OCI-LY7 (cell line): ENCODE measurements at regions not wholly inside any gene's neighbourhood (a gene's known extent, or its start where the extent isn't known, plus 50 kb on each side); places are given as distances from the start of the nearest gene placed in this dataset.

Experiments
- BruUV-seq: library from RNA; stranded (reverse); fragments of 400-500 nt; replicated peaks from 2 replicates; lab custom pipeline; 2021; lab: Mats Ljungman, UMichigan
- CTCF ChIA-PET: fragments of 300-600 bp; sonication (Branson Sonifier 250); formaldehyde crosslinking; loops from one replicate; lab custom pipeline; 2022; ENCODE audit warnings: antibody characterized with exemption; ENCODE audit not compliant: unreplicated experiment; lab: Charles Lee
- POLR2A ChIA-PET: fragments of 300-600 bp; sonication (Branson Sonifier 250); formaldehyde crosslinking; loops from one replicate; lab custom pipeline; 2022; ENCODE audit warnings: antibody characterized with exemption; lab: Charles Lee
- DNase-seq: peaks from one replicate; pipeline ENCODE4 v3.0.0-alpha.2; 2015; ENCODE audit warnings: low spot score
- H2AFZ ChIP-seq: fragments of 200-600 bp; sonication (generic), shearing (Covaris generic); 2 replicates; pipeline ENCODE4 v1.6.1; 2014; ENCODE audit warnings: mild to moderate bottlenecking, antibody characterized with exemption, low read length, moderate library complexity
- H3K27ac ChIP-seq: fragments of 200-600 bp; sonication (generic); 2 replicates; pipeline ENCODE4 v1.5.1; 2014; ENCODE audit warnings: mixed run types, low read depth, mild to moderate bottlenecking, moderate library complexity, low read length, inconsistent platforms; ENCODE audit not compliant: poor library complexity, severe bottlenecking
- H3K36me3 ChIP-seq: fragments of 200-600 bp; sonication (generic); 2 replicates; pipeline ENCODE4 v1.6.1; 2014; ENCODE audit warnings: mild to moderate bottlenecking, antibody characterized with exemption, low read length, moderate library complexity, mixed read lengths; ENCODE audit not compliant: insufficient read depth
- H3K4me1 ChIP-seq: fragments of 200-600 bp; sonication (generic); 2 replicates; pipeline ENCODE4 v1.5.1; 2014; ENCODE audit warnings: mild to moderate bottlenecking, low read length; ENCODE audit not compliant: insufficient read depth, poor library complexity, severe bottlenecking
- H3K4me2 ChIP-seq: fragments of 200-600 bp; sonication (generic); 2 replicates; pipeline ENCODE4 v1.6.1; 2014; ENCODE audit warnings: mild to moderate bottlenecking, low read length
- H3K4me3 ChIP-seq: fragments of 200-600 bp; sonication (generic); 2 replicates; pipeline ENCODE4 v1.5.1; 2014; ENCODE audit warnings: mild to moderate bottlenecking, low read depth, low read length; ENCODE audit not compliant: poor library complexity, severe bottlenecking
- H3K79me2 ChIP-seq: fragments of 200-600 bp; sonication (generic); 2 replicates; pipeline ENCODE4 v1.6.1; 2016; ENCODE audit warnings: low read depth, mild to moderate bottlenecking, low read length, moderate library complexity, mixed read lengths; ENCODE audit not compliant: insufficient read depth
- H3K9me2 ChIP-seq: fragments of 200-600 bp; sonication (generic); 2 replicates; pipeline ENCODE4 v1.6.1; 2016; ENCODE audit warnings: mild to moderate bottlenecking, low read length, mixed read lengths; ENCODE audit not compliant: insufficient read depth
- H3K9me3 ChIP-seq: fragments of 200-600 bp; sonication (generic); 2 replicates; pipeline ENCODE4 v1.6.1; 2014; ENCODE audit warnings: mild to moderate bottlenecking, mixed run types, low read length, mixed read lengths
- H4K20me1 ChIP-seq: fragments of 200-600 bp; sonication (generic); 2 replicates; pipeline ENCODE4 v1.6.1; 2014; ENCODE audit warnings: mild to moderate bottlenecking, antibody characterized with exemption, low read length, moderate library complexity, mixed read lengths; ENCODE audit not compliant: insufficient read depth
- CTCF ChIP-seq: fragments of 200-600 bp; sonication (generic); conservative IDR thresholded peaks from 2 replicates; pipeline ENCODE4 v1.5.1; 2014; ENCODE audit warnings: mild to moderate bottlenecking, antibody characterized with exemption, low read length, moderate library complexity, mixed read lengths
- EZH2phosphoT487 ChIP-seq: fragments of 200-600 bp; sonication (generic); IDR thresholded peaks from 2 replicates; pipeline ENCODE4 v1.6.1; 2018; ENCODE audit warnings: low read depth, borderline replicate concordance, mild to moderate bottlenecking, mixed run types, antibody characterized with exemption, low read length, moderate library complexity, mixed read lengths
- intact Hi-C: fragments of 100-400 bp; cut with micrococcal nuclease; formaldehyde crosslinking; loops from one replicate; pipeline ENCODE4 v1.10.0; 2022; ENCODE audit not compliant: unreplicated experiment

DNA sequence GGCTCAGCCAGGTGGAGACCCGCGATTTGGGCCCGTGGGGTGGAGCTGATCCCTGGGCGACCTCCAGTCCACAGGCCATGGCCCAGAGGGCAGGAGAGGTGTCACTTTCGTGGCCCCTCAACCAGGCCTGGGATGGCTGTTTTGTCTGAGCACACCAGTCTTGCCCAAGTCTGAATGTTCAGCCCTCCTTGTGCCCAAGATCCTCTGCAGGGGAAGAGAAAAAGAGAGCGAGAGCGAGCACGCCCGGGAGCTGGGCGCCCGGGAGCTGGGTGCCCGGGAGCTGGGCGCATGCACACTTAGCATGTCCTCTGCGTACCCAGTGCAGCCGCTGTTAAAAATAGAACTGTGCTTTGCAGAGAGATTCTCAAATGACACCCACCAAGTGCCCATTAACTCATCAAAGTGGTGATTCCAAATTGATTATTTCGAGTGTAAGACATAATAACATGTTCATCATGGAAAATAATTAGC, 403.3 kb upstream of the TNRC6C start:
- intact Hi-C loops = no loop called here
- Histone ChIP-seq H3K4me1 (no peaks in the 10 kb centered on the region), H3K27ac (no peak overlapping the region), H3K4me3 (no peak overlapping the region), H3K9me3 (no peaks in the 10 kb centered on the region), H3K36me3 (no peaks in the 10 kb centered on the region), H3K9me2 (no peaks in the 10 kb centered on the region), H3K79me2 (no peaks in the 10 kb centered on the region), H2AFZ (no peak overlapping the region), H3K4me2 (no peak overlapping the region), H4K20me1 (no peaks in the 10 kb centered on the region)
- no peak for DNase-seq
- ChIA-PET CTCF (no interaction called here), POLR2A (no interaction called here)
- BruUV-seq = no TSS peak
- TF ChIP-seq CTCF = no peak
- no peak for TF ChIP-seq EZH2phosphoT487

- Histone ChIP-seq H3K9me3 (no peaks in the 10 kb centered on the region), H3K27ac (no peak overlapping the region), H3K79me2 (no peaks in the 10 kb centered on the region), H3K4me3 (no peak overlapping the region), H3K9me2 (no peaks in the 10 kb centered on the region), H2AFZ (no peak overlapping the region), H3K36me3 (no peaks in the 10 kb centered on the region), H3K4me1 (no peaks in the 10 kb centered on the region), H4K20me1 (no peaks in the 10 kb centered on the region), H3K4me2 (no peak overlapping the region)
- BruUV-seq = no TSS peak
- no peak for TF ChIP-seq CTCF
- TF ChIP-seq EZH2phosphoT487 = no peak
- no peak for DNase-seq
- ChIA-PET CTCF (no interaction called here), POLR2A (no interaction called here)
- intact Hi-C loops = no loop called here
These were observed 402.7 kb upstream of the TNRC6C start for GRCh38 chr17:77555741-77556291.

GRCh38 chr17:77556383-77557061, 402.0 kb upstream of the TNRC6C start:
- Histone ChIP-seq H3K4me3 (no peak overlapping the region), H3K36me3 (no peaks in the 10 kb centered on the region), H3K9me3 (no peaks in the 10 kb centered on the region), H3K27ac (no peak overlapping the region), H3K4me1 (no peaks in the 10 kb centered on the region), H3K9me2 (no peaks in the 10 kb centered on the region), H3K79me2 (no peaks in the 10 kb centered on the region), H3K4me2 (no peak overlapping the region), H2AFZ (no peak overlapping the region), H4K20me1 (no peaks in the 10 kb centered on the region)
- TF ChIP-seq CTCF (no peak), EZH2phosphoT487 (no peak)
- POLR2A ChIA-PET = no interaction called here
- intact Hi-C loops = no loop called here
- CTCF ChIA-PET = no interaction called here
- BruUV-seq = no TSS peak
- no peak for DNase-seq
